GM12865 (cell line): ENCODE measurements at regions not wholly inside any gene's neighbourhood (a gene's known extent, or its start where the extent isn't known, plus 50 kb on each side); places are given as distances from the start of the nearest gene placed in this dataset.

Source experiments
- DNase-seq: peaks from one replicate; pipeline ENCODE4 v3.0.0; 2010; ENCODE audit warnings: low read depth
- H3K4me3 ChIP-seq: 2 replicates; pipeline ENCODE4 v1.5.1; 2011; ENCODE audit warnings: mild to moderate bottlenecking, low read depth, low read length, control low read depth
- TF ChIP-seq, protein P1 (sequence below): IDR thresholded peaks from 2 replicates; pipeline ENCODE4 v1.5.1; 2011; ENCODE audit warnings: low read length, control low read depth, low read depth, inconsistent platforms; ENCODE audit not compliant: insufficient read depth; ENCODE audit errors: missing control alignments

DNA sequence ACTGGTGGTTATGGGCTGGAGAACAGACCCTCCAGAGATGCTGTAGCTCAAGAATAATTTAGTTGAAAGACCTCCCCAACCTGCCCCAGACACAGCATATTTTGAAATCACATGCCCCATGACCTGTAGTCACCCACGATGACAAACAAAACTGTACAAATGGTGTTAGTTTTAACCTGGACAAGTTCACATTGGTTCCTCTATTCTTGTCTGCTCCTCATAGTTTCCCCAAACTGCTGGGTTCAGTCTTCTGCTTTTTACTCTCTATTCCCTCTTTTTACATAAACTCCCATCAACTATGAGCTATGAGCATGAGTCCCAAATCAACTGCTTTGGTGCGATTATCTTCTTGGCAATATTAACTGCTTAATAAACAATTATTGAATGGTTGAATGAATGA, 365.3 kb upstream of the CLINT1 start:
- DNase-seq: no peak
- TF ChIP-seq, protein P1, sequence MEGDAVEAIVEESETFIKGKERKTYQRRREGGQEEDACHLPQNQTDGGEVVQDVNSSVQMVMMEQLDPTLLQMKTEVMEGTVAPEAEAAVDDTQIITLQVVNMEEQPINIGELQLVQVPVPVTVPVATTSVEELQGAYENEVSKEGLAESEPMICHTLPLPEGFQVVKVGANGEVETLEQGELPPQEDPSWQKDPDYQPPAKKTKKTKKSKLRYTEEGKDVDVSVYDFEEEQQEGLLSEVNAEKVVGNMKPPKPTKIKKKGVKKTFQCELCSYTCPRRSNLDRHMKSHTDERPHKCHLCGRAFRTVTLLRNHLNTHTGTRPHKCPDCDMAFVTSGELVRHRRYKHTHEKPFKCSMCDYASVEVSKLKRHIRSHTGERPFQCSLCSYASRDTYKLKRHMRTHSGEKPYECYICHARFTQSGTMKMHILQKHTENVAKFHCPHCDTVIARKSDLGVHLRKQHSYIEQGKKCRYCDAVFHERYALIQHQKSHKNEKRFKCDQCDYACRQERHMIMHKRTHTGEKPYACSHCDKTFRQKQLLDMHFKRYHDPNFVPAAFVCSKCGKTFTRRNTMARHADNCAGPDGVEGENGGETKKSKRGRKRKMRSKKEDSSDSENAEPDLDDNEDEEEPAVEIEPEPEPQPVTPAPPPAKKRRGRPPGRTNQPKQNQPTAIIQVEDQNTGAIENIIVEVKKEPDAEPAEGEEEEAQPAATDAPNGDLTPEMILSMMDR: no peak
- no peak overlapping the region for H3K4me3 ChIP-seq

DNA sequence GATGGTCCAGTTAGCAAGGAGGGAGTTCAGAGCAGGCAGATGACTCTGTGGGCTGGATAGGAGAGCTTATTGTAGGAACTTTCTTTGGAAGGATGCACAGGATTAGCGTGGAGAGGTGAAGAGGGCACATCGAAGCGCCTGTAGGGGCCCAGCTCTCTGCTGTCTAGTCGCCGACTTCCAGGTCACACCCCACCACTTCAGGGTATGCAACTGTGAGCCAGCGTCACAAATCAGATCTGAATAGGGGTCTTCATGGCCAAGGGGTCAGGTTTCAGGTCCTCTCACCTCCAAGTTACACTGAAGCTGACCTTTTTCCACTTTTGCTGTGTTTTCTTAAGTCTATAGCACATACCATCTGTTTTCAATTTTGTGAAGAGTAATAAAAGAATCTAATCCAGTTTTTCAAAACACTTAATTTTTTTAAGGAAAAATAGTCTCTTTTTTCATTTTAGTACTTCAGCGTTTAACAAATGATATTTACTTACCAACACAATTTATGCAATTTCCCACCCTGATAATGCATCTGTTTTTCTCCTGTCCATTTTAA, 364.2 kb upstream of the CLINT1 start:
- H3K4me3 ChIP-seq: no peak overlapping the region
- no peak for DNase-seq
- TF ChIP-seq, protein P1: no peak

DNA sequence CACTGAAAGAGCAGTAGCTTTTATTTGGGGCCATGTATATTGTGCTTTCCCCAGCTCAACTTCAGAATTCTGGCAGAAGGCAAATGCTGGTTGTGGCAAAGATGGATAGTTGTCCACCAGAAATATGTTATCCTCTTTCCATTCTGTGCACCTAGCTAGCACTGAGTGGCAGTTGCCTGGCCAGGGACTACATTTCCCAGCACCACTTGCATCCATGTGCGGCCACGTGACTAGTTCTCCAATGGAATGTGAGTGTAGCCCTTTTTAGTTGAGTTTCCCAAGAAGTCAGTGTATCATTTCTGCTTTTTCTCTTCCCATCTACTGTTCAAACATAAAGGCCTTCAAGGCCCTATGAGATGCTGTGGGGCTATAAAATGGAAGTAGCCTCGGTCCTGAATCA, 354.0 kb upstream of the CLINT1 start:
- DNase-seq: no peak
- TF ChIP-seq, protein P1: no peak
- no peak overlapping the region for H3K4me3 ChIP-seq

DNA sequence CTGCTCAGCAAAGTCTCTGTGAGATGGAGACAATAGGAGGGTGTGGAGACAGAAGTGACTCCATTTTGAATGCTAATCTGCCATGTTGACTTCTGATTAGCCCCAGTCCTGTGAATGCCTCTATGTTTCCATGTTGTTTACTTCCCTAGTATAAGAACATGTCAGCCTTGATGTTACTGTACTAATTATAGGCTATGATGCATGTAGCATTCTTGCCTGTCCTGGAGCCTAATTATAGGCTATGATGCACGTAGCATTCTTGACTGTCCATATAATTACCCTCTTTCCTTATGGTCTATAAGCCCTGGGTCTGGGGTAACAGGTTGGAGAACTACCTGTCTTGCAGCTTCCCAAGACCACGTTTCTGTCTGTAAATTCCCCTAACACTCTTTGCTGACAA, 353.3 kb upstream of the CLINT1 start:
- DNase-seq: no peak
- TF ChIP-seq, protein P1: no peak
- no peak overlapping the region for H3K4me3 ChIP-seq

DNA sequence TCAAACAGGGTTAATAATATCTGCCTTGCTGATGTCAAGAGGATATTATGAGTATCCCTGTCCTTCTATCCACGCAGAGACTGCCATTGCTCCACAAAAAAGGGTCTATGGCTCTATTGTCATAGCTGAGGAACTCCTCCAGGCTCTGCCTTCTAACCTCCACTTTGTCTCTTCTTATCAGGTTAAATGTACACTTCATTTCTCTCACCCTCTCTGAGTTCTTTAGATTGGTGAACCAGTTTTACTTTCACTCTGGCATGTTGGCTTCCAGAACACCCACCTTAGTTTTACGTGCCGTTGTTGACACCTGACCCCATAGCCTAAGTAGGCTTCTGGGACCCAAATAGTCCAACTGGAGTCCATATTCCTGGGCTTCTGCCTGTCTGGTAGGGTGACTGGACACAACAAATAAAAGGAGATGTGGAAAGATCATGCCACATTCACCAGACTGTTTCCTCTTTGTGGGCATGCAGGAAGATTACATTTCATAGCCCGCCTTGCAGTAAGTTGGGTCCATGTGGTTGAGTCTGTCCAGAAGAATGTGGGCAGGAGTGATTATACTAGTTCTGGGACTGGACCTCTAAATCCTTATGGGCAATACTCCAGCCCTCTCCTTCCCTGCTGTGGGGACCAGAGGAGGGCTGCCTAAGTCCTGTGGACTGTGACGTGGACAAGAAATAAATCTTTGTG, 350.4 kb upstream of the CLINT1 start:
- no peak overlapping the region for H3K4me3 ChIP-seq
- TF ChIP-seq, protein P1: no peak
- DNase-seq: no peak

DNA sequence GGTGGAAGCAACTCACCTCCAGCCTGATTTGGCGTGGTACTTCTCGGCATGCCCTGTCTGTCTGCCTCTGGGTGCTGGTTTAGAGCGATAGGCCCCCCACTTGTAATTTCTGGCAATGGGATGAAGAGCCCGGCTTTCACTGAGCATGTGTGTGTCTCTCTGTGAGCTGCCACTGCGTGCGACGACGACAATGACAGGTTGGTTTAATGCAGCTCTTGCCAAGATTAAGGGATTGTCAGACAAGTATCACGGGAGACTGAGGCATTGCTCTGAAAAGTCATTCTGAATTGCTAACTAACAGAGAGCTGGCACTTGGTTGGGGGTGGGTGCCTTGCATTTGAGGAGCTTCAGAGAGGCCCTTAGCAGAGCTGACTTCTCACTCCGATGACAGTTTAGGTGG, 348.8 kb upstream of the CLINT1 start:
- H3K4me3 ChIP-seq: no peak overlapping the region
- TF ChIP-seq, protein P1: no peak
- no peak for DNase-seq

DNA sequence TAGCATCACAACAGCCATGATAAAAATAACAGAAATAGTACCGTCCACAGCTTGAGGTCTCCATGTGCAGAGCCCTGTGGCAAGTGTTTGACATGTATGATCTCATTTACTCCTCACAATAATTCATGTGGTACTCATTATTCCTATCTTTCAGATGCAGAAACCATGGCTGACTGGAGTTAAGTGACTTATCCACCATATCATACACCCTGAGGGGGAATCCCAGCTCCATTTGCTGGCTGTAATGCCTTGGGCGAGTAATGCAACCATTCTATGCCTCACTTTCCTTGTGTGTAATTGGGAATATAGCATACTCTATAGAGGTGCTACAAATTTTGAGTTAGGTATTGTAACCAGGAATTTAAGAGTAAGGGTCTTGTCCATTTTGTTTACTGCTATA, 347.0 kb upstream of the CLINT1 start:
- DNase-seq: no peak
- no peak overlapping the region for H3K4me3 ChIP-seq
- TF ChIP-seq, protein P1: no peak
